ENCODE measurements at regions not wholly inside any gene's neighbourhood (a gene's known extent, or its start where the extent isn't known, plus 50 kb on each side); places are given as distances from the start of the nearest gene placed in this dataset.

DNA sequence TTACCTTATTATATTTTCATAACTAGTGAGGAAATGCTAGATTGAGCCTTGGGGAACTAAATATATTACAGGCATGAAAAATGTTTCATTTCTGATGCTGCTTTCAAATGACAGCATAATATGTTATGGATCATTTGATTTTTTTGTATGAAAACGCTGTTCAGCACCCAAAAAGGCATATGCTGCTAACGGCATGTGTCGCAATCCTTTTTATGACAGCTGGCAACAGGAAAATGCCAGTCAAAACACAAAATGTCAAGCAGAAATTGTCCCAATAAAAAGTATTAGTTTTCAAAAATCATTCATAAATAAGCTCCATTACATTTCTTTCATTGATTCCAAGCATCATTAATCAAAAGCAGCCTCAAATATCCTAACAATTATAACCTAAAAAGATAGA lies 1244.5 kb downstream of the PCDH7 start:
- peaks cover 3% of the 10 kb centered on the region for H3K9me3 Mint-ChIP-seq
- H3K27me3 Mint-ChIP-seq (ENCODE audit: low read depth) = no peaks in the 10 kb centered on the region
- no peaks in the 10 kb centered on the region for H3K4me1 Mint-ChIP-seq (ENCODE audit: low read depth)
- CTCF ChIA-PET = no interaction called here
- intact Hi-C loops (cut with micrococcal nuclease) = no loop called here
- no peak overlapping the region for H3K27ac Mint-ChIP-seq
- no peak overlapping the region for H3K4me3 Mint-ChIP-seq
- H3K36me3 Mint-ChIP-seq (ENCODE audit: low read depth) = no peaks in the 10 kb centered on the region
- no peak for DNase-seq

DNA sequence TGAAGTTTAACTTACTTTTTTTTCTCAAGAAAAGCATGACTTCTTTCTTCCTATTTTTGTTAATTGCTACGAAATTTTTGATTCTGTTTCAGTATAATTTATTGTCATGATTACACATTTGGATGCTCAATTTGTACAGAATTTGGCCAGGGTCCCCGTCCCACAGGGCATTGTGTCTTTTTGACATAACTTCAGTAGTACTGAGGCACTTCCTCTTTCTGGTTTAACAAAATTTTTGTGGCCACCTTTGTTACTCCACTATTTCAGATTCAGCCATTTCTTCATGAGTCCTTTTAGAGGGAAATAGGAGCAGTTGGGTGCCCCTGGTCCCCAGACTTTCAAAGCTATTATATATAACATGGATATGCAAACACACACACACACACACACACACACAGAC lies 1248.7 kb downstream of the PCDH7 start:
- H3K4me3 Mint-ChIP-seq = no peak overlapping the region
- no peak for DNase-seq
- peaks cover 4% of the 10 kb centered on the region for H3K9me3 Mint-ChIP-seq
- H3K4me1 Mint-ChIP-seq (ENCODE audit: low read depth) = no peaks in the 10 kb centered on the region
- no peaks in the 10 kb centered on the region for H3K27me3 Mint-ChIP-seq (ENCODE audit: low read depth)
- no peak overlapping the region for H3K27ac Mint-ChIP-seq
- H3K36me3 Mint-ChIP-seq (ENCODE audit: low read depth) = no peaks in the 10 kb centered on the region
- intact Hi-C loops (cut with micrococcal nuclease) = no loop called here
- CTCF ChIA-PET = no interaction called here

DNA sequence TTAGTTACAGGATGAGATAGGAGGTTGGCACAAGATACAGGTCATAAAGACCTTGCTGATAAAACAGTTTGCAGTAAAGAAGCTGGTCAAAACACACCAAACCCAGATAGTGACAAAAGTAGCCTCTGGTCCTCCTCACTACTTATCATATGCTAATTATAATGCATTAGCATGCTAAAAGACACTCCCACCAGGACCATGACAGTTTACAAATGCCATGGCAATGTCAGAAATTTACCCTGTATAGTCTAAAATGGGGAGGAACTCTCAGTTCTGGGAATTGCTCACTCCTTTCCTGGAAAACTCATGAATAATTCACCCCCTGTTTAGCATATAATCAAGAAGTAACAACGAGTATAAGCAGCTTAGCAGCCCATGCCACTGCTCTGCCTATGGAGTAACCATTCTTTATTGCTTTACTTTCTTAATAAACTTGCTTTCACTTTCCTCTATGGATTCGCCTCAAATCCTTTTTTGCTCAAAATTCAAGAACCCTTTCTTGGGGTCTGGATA lies 1254.4 kb downstream of the PCDH7 start:
- intact Hi-C loops (cut with micrococcal nuclease) = no loop called here
- Mint-ChIP-seq H3K4me3 (no peak overlapping the region), H3K4me1 (ENCODE audit: low read depth) (no peaks in the 10 kb centered on the region), H3K27ac (no peak overlapping the region), H3K27me3 (ENCODE audit: low read depth) (no peaks in the 10 kb centered on the region), H3K36me3 (ENCODE audit: low read depth) (no peaks in the 10 kb centered on the region), H3K9me3 (peaks cover 6% of the 10 kb centered on the region)
- CTCF ChIA-PET = no interaction called here
- no peak for DNase-seq

DNA sequence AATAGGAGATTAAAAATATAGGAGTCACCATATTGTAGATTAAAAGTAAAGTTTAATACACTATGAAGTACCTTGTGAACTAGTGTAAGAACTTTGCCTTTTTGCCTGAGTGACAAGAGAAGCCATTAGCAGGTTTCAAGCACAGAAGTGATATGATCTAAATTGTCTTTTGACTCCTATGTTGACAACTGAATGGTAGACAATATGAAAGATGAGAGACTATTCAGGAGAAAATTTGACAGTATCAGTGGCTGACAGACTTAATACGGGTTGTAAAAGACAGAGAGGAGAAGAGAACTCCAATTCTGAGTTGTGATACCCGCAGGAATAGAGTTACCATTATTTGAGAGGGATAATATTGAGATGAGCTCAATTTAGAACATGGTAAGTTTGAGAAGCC lies 1259.8 kb downstream of the PCDH7 start:
- intact Hi-C loops (cut with micrococcal nuclease) = no loop called here
- H3K4me3 Mint-ChIP-seq = no peak overlapping the region
- no peaks in the 10 kb centered on the region for H3K27me3 Mint-ChIP-seq (ENCODE audit: low read depth)
- DNase-seq = no peak
- H3K4me1 Mint-ChIP-seq (ENCODE audit: low read depth) = no peaks in the 10 kb centered on the region
- no peaks in the 10 kb centered on the region for H3K36me3 Mint-ChIP-seq (ENCODE audit: low read depth)
- H3K9me3 Mint-ChIP-seq = peaks cover 8% of the 10 kb centered on the region
- no peak overlapping the region for H3K27ac Mint-ChIP-seq
- CTCF ChIA-PET = no interaction called here

DNA sequence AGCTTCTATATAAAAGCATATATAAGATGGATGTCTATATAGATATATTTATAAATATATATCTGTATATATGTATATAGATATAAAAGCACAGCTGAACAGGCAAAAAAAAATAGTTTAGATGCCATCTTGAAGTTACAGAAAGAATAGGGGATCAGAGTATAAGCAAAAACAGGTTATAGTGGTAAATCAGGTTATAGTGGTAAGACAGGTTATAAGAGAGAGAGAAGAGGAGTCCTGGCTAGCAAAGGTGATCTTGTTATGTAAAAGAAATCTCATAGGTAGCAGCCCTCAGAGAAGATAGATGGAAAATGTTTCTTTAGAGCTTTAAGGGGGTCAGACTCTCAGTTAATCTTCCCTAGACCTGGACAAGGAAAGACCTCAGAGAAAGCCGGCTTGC lies 1263.1 kb downstream of the PCDH7 start:
- CTCF ChIA-PET = no interaction called here
- intact Hi-C loops (cut with micrococcal nuclease) = no loop called here
- Mint-ChIP-seq H3K4me1 (ENCODE audit: low read depth) (no peaks in the 10 kb centered on the region), H3K27me3 (ENCODE audit: low read depth) (no peaks in the 10 kb centered on the region), H3K4me3 (no peak overlapping the region), H3K36me3 (ENCODE audit: low read depth) (no peaks in the 10 kb centered on the region), H3K27ac (no peak overlapping the region), H3K9me3 (peaks cover 8% of the 10 kb centered on the region)
- no peak for DNase-seq

DNA sequence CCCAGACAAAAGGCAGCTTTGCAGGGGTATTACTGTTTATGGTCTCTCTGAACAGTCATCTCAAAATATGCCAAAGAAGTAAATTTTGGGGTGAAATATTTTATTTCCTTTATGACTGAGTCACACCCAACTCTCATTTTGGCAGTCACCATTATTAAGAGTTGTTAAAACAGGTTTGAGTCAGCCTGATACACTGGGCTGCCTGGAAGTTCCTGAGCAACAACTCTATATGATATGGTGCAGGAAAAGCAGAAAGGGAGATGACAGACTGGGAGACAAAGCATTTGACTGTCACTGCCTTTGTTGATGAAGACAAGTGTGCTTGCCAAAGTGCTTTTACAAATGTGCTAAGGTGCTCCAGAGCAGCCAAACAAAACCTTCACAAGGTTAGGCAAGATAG lies 1263.5 kb downstream of the PCDH7 start:
- CTCF ChIA-PET = no interaction called here
- no peak overlapping the region for H3K4me3 Mint-ChIP-seq
- H3K9me3 Mint-ChIP-seq = peaks cover 8% of the 10 kb centered on the region
- H3K27ac Mint-ChIP-seq = no peak overlapping the region
- H3K36me3 Mint-ChIP-seq (ENCODE audit: low read depth) = no peaks in the 10 kb centered on the region
- intact Hi-C loops (cut with micrococcal nuclease) = no loop called here
- no peaks in the 10 kb centered on the region for H3K4me1 Mint-ChIP-seq (ENCODE audit: low read depth)
- no peak for DNase-seq
- H3K27me3 Mint-ChIP-seq (ENCODE audit: low read depth) = no peaks in the 10 kb centered on the region

DNA sequence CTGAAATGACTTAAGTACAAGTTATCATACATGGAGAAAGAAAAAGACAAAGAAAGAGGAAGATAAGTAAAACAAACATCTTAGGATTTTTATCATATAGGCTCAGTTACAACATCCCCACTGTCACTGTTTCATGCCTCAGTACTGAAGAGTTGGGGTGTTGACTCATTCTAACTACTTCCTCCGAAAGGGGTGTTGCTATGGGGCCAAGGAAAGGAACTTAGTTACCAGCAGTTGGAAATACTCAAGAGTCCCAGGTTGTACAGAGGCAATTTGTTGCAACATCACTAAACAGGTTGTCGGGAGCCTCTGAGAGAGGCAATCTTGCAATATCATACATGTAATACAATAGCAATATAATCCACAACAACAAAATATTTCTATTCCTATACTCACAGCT lies 1264.7 kb downstream of the PCDH7 start:
- DNase-seq = no peak
- no peak overlapping the region for H3K27ac Mint-ChIP-seq
- no peaks in the 10 kb centered on the region for H3K36me3 Mint-ChIP-seq (ENCODE audit: low read depth)
- no peak overlapping the region for H3K4me3 Mint-ChIP-seq
- H3K4me1 Mint-ChIP-seq (ENCODE audit: low read depth) = no peaks in the 10 kb centered on the region
- H3K27me3 Mint-ChIP-seq (ENCODE audit: low read depth) = no peaks in the 10 kb centered on the region
- CTCF ChIA-PET = no interaction called here
- intact Hi-C loops (cut with micrococcal nuclease) = no loop called here
- H3K9me3 Mint-ChIP-seq = peaks cover 7% of the 10 kb centered on the region

DNA sequence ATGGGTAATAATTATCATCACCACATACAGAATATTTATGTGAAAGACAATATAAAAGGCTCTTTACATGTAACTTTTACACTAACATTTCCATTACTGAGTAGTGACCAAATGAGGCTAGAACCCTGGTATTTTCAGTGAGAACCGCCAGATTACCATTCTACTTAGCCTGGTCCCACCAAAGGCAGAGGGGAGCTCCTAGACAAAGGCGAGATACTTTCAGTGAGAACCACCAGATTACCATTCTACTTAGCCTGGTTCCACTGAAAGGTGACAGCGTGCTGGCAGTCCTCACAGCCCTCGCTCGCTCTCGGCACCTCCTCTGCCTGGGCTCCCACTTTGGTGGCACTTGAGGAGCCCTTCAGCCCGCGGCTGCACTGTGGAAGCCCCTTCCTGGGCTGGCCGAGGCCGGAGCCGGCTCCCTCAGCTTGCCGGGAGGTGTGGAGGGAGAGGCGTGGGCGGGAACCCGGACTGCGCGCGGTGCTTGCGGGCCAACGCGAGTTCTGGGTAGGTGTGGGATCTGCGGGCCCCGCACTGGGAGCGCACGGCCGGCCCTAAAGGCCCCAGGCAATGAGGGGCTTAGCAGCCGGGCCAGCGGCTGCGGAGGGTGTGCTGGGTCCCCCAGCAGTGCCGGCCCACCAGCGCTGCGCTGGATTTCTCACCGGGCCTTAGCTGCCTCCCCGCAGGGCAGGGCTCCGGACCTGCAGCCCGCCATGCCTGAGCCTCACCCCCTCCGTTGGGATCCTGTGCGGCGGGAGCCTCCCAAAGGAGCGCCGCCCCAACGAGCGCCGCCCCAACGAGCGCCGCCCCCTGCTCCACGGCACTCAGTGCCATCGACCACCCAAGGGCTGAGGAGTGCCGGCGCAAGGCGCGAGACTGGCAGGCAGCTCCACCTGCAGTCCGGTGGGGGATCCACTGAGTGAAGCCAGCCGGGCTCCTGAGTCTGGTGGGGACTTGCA lies 1276.1 kb downstream of the PCDH7 start:
- H3K4me3 Mint-ChIP-seq = no peak overlapping the region

DNA sequence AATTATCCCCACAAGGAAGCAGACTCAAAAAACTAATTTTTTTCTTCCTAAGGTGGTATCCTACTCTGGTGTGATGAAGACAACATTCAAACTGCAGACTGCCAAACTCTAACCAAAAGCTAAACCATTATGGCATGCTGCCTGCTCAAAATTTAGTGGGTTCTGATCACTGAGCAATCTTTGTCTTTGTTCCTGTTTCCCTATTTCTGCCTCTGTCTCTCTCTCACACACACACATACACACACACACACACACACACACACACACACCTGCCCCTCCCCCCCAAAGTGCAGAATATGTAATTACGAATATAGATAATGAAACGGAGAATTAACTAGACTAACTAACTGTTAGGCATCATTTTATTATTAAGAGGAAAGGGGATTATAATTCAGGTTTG lies 1278.6 kb downstream of the PCDH7 start:
- H3K9me3 Mint-ChIP-seq = peaks cover 7% of the 10 kb centered on the region
- H3K4me3 Mint-ChIP-seq = no peak overlapping the region
- H3K4me1 Mint-ChIP-seq (ENCODE audit: low read depth) = no peaks in the 10 kb centered on the region
- intact Hi-C loops (cut with micrococcal nuclease) = no loop called here
- DNase-seq = no peak
- no peaks in the 10 kb centered on the region for H3K36me3 Mint-ChIP-seq (ENCODE audit: low read depth)
- H3K27me3 Mint-ChIP-seq (ENCODE audit: low read depth) = no peaks in the 10 kb centered on the region
- CTCF ChIA-PET = no interaction called here
- H3K27ac Mint-ChIP-seq = no peak overlapping the region

More for the DNA sequence above, 1276.1 kb downstream of the PCDH7 start:
- Mint-ChIP-seq H3K27ac (no peak overlapping the region), H3K9me3 (peaks cover 8% of the 10 kb centered on the region), H3K4me1 (ENCODE audit: low read depth) (no peaks in the 10 kb centered on the region), H3K27me3 (ENCODE audit: low read depth) (no peaks in the 10 kb centered on the region), H3K36me3 (ENCODE audit: low read depth) (no peaks in the 10 kb centered on the region)
- intact Hi-C loops (cut with micrococcal nuclease) = no loop called here
- CTCF ChIA-PET = no interaction called here
- no peak for DNase-seq

DNA sequence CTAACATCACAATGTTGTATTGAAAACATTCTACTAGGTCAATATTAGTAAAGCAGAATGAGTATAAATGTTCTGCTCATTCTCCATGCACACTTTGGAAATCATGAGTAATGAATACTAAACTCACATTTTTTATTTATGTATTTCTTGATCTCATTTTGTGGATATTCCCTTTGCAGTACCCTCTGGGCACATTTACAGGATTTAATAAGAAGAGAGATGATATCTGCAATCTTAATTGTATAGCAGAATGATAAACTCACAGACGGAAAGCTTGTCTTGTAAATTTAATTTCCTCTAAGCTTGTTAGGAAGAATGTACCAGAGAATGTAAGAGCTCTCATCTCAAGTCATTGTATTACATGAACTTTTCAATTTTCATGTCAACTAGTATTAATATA lies 1279.7 kb downstream of the PCDH7 start:
- CTCF ChIA-PET = no interaction called here
- Mint-ChIP-seq H3K27ac (no peak overlapping the region), H3K36me3 (ENCODE audit: low read depth) (no peaks in the 10 kb centered on the region), H3K9me3 (peaks cover 7% of the 10 kb centered on the region), H3K27me3 (ENCODE audit: low read depth) (no peaks in the 10 kb centered on the region), H3K4me3 (no peak overlapping the region), H3K4me1 (ENCODE audit: low read depth) (no peaks in the 10 kb centered on the region)
- intact Hi-C loops (cut with micrococcal nuclease) = no loop called here
- DNase-seq = no peak

DNA sequence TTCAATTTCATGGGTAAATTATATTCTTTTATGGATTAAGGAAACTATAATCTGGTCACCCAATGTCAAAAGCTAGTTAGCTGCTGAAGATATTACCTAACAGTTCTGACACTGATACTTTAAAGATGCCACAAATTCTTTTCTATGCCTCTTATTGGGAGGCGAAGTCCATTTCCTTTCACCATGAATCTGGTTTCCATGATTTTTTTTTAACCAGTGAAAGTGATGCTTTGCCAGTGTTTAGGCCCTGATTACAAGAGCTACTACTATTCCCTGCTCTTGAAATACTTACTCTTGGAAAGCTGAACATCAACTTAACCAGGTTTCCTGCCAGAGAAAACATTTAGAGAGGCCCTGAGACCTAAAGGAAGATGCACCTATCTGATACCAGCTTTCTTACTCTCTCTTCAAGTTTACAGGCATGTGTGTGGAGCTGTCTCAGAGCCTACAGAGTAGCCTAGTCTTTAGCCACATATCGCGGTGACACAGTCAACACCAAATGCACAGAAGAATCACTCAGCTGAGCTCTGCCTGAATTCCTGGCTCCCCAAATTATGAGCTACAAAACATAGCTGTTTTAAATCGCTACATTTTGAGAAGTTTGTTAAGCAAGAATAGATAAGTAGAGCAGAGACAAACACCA lies 1280.8 kb downstream of the PCDH7 start:
- H3K4me3 Mint-ChIP-seq = no peak overlapping the region
- no peak for DNase-seq
- peaks cover 7% of the 10 kb centered on the region for H3K9me3 Mint-ChIP-seq
- CTCF ChIA-PET = interaction anchor here (0.6 kb wide), 1 partner anchor 683 kb away, joined by 4 read pairs; no protein-coding TSS in a partner anchor
- no peaks in the 10 kb centered on the region for H3K4me1 Mint-ChIP-seq (ENCODE audit: low read depth)
- intact Hi-C loops (cut with micrococcal nuclease) = no loop called here
- no peak overlapping the region for H3K27ac Mint-ChIP-seq
- no peaks in the 10 kb centered on the region for H3K36me3 Mint-ChIP-seq (ENCODE audit: low read depth)
- H3K27me3 Mint-ChIP-seq (ENCODE audit: low read depth) = no peaks in the 10 kb centered on the region

DNA sequence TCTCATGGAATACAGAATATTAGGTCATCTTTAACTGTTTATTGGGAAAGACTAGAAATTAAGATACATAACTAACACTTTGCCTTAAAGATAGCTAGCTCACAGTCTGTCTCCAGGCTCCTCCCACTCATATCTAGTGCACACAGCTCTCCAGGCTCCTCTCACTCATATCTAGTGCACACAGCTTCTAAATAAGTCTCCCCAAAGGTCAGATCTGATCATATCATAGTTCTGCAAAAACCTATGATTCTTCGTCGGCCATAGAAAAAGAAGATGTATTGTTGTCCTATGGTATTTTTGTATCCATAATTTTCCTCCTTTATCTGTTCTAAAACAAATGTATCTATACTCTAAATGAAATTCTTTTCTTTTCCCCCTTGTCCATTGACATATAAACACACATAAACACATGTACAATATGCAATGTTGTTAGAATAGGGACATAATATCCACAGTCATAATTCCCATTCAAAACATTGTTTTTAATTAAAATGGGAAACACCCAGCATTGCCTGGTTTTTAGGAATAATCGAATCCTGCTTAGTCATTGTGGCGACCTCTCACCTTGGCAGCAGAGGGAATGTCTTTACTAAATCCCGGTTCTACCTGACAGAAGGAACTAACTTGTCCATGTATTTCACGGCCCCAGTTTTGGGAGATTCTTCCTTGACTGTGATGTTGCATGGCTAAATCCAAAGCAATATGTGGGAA lies 1282.0 kb downstream of the PCDH7 start:
- CTCF ChIA-PET = no interaction called here
- Mint-ChIP-seq H3K4me1 (ENCODE audit: low read depth) (no peaks in the 10 kb centered on the region), H3K27me3 (ENCODE audit: low read depth) (no peaks in the 10 kb centered on the region), H3K27ac (no peak overlapping the region), H3K36me3 (ENCODE audit: low read depth) (no peaks in the 10 kb centered on the region), H3K4me3 (no peak overlapping the region), H3K9me3 (peaks cover 7% of the 10 kb centered on the region)
- intact Hi-C loops (cut with micrococcal nuclease) = no loop called here
- no peak for DNase-seq
